ENCODE measurements at regions not wholly inside any gene's neighbourhood (a gene's known extent, or its start where the extent isn't known, plus 50 kb on each side); places are given as distances from the start of the nearest gene placed in this dataset.

DNA sequence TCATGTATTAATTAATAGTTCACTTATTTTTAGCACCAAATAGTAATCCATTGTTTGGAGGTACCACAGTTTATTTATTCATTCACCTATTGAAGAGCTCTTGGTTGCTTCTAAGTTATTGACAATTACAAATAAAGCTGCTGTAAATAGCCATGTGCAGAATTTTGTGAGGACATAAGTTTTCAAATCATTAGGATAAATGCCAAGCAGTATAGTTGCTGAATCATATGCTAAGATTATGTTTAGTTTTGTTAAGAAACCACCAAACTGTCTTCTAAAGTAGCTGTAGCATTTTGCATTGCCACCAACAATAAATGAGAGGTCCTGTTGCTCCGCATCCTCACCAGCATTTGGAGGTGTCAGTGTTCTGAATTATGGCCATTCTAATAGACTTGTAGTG, 2126.8 kb downstream of the PCDH9 start:
- TF ChIP-seq, protein P1, sequence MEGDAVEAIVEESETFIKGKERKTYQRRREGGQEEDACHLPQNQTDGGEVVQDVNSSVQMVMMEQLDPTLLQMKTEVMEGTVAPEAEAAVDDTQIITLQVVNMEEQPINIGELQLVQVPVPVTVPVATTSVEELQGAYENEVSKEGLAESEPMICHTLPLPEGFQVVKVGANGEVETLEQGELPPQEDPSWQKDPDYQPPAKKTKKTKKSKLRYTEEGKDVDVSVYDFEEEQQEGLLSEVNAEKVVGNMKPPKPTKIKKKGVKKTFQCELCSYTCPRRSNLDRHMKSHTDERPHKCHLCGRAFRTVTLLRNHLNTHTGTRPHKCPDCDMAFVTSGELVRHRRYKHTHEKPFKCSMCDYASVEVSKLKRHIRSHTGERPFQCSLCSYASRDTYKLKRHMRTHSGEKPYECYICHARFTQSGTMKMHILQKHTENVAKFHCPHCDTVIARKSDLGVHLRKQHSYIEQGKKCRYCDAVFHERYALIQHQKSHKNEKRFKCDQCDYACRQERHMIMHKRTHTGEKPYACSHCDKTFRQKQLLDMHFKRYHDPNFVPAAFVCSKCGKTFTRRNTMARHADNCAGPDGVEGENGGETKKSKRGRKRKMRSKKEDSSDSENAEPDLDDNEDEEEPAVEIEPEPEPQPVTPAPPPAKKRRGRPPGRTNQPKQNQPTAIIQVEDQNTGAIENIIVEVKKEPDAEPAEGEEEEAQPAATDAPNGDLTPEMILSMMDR (conservative IDR thresholded peaks at IDR 0.05; ENCODE audit: low read length) = no peak
- TF ChIP-seq EZH2phosphoT487 (IDR thresholded peaks at IDR 0.05; ENCODE audit: borderline replicate concordance) = no peak

Data from Loucy (cell line).